ENCODE measurements at regions not wholly inside any gene's neighbourhood (a gene's known extent, or its start where the extent isn't known, plus 50 kb on each side); places are given as distances from the start of the nearest gene placed in this dataset.

- no peak for TF ChIP-seq CTCF (IDR thresholded peaks at IDR 0.05; ENCODE audit: low read depth, low read length, missing control alignments)
- DNase-seq (ENCODE audit: extremely low read depth, low read depth) = no peak
- no peak overlapping the region for H3K4me3 ChIP-seq (replicated peaks; ENCODE audit: low read depth, low read length)
Observed at GRCh38 chr10:78746155-78746763, 322.5 kb upstream of the ZMIZ1 start.

- no peak for TF ChIP-seq CTCF (IDR thresholded peaks at IDR 0.05; ENCODE audit: low read depth, low read length, missing control alignments)
- H3K4me3 ChIP-seq (replicated peaks; ENCODE audit: low read depth, low read length) = no peak overlapping the region
- no peak for DNase-seq (ENCODE audit: extremely low read depth, low read depth)
Observed at GRCh38 chr10:78747401-78748234, 321.1 kb upstream of the ZMIZ1 start.

- DNase-seq (ENCODE audit: extremely low read depth, low read depth) = no peak
- no peak for TF ChIP-seq CTCF (IDR thresholded peaks at IDR 0.05; ENCODE audit: low read depth, low read length, missing control alignments)
- no peak overlapping the region for H3K4me3 ChIP-seq (replicated peaks; ENCODE audit: low read depth, low read length)
Observed at GRCh38 chr10:78748235-78748533, 320.6 kb upstream of the ZMIZ1 start.

GRCh38 chr10:78749200-78749599, 319.6 kb upstream of the ZMIZ1 start:
- no peak overlapping the region for H3K4me3 ChIP-seq (replicated peaks; ENCODE audit: low read depth, low read length)
- TF ChIP-seq CTCF (IDR thresholded peaks at IDR 0.05; ENCODE audit: low read depth, low read length, missing control alignments) = no peak
- DNase-seq (ENCODE audit: extremely low read depth, low read depth) = no peak

GRCh38 chr10:78749898-78750297, 318.9 kb upstream of the ZMIZ1 start:
- H3K4me3 ChIP-seq (replicated peaks; ENCODE audit: low read depth, low read length) = no peak overlapping the region
- DNase-seq (ENCODE audit: extremely low read depth, low read depth) = no peak
- TF ChIP-seq CTCF (IDR thresholded peaks at IDR 0.05; ENCODE audit: low read depth, low read length, missing control alignments) = no peak

GRCh38 chr10:78750418-78750817, 318.3 kb upstream of the ZMIZ1 start:
- no peak for TF ChIP-seq CTCF (IDR thresholded peaks at IDR 0.05; ENCODE audit: low read depth, low read length, missing control alignments)
- no peak for DNase-seq (ENCODE audit: extremely low read depth, low read depth)
- no peak overlapping the region for H3K4me3 ChIP-seq (replicated peaks; ENCODE audit: low read depth, low read length)
